Body of pancreas (tissue), 4 donors: ENCODE measurements at regions not wholly inside any gene's neighbourhood (a gene's known extent, or its start where the extent isn't known, plus 50 kb on each side); places are given as distances from the start of the nearest gene placed in this dataset.

Source experiments
- CTCF ChIP-seq, 7 experiments: fragments of 450-650 bp in 4 of 7; fragments of 200-600 bp in 3 of 7; sonication (generic) in 3 of 7; IDR thresholded peaks; one replicate each; pipeline ENCODE4 v1.5.1; 2016 to 2019; ENCODE audit warnings: antibody characterized with exemption in 7 of 7
- POLR2A ChIP-seq, 3 donors: fragments of 450-650 bp; IDR thresholded peaks; one replicate each; pipeline ENCODE4 v1.6.1; 2016; ENCODE audit warnings: antibody characterized with exemption in 3 of 3, mild to moderate bottlenecking in 2 of 3

DNA sequence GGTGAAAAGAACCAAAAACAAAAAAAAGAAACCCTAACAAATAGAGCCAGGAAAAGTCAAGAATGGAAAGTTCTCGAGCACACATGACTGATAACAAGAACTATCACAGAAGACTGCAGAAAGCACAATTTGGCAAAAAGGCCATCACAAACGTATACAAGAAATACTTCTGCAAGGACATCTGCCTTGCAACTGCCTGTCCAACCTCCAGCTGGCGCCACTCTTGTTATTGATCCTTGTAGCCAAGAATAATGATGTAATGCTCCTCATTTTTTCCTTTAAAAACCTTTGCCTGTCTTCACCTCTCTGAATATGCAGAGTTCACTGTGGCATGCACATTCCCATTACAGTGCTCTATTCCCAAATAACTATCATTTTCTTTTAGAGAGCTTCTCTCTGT lies 87.9 kb upstream of the BMP5 start:
- TF ChIP-seq CTCF (IDR thresholded peaks at IDR 0.05), result no peak
- TF ChIP-seq POLR2A (IDR thresholded peaks at IDR 0.05), result no peak
